Upper lobe of left lung (tissue), 4 donors: ENCODE measurements at regions not wholly inside any gene's neighbourhood (a gene's known extent, or its start where the extent isn't known, plus 50 kb on each side); places are given as distances from the start of the nearest gene placed in this dataset.

Experiments
- EP300 ChIP-seq, 4 donors: sonication (generic); formaldehyde crosslinking; IDR thresholded peaks; one replicate each; pipeline ENCODE4 v1.5.1; 2017; ENCODE audit warnings: antibody characterized with exemption in 4 of 4, control low read depth in 2 of 4
- POLR2A ChIP-seq, 4 donors: fragments of 450-650 bp; IDR thresholded peaks; one replicate each; pipeline ENCODE4 v1.5.1; 2016 to 2017; ENCODE audit warnings: antibody characterized with exemption in 4 of 4, mild to moderate bottlenecking in 2 of 4
- POLR2AphosphoS5 ChIP-seq, 2 donors: sonication (generic); formaldehyde crosslinking; IDR thresholded peaks; one replicate each; pipeline ENCODE4 v1.5.1; 2017; ENCODE audit warnings: antibody characterized with exemption in 2 of 2
- TF ChIP-seq, protein P1 (sequence below), 6 experiments: fragments of 450-650 bp in 4 of 6; fragments of 200-600 bp in 2 of 6; sonication (generic) in 2 of 6; IDR thresholded peaks; one replicate each; pipeline ENCODE4 v1.5.1; 2016 to 2019; ENCODE audit warnings: antibody characterized with exemption in 6 of 6

DNA sequence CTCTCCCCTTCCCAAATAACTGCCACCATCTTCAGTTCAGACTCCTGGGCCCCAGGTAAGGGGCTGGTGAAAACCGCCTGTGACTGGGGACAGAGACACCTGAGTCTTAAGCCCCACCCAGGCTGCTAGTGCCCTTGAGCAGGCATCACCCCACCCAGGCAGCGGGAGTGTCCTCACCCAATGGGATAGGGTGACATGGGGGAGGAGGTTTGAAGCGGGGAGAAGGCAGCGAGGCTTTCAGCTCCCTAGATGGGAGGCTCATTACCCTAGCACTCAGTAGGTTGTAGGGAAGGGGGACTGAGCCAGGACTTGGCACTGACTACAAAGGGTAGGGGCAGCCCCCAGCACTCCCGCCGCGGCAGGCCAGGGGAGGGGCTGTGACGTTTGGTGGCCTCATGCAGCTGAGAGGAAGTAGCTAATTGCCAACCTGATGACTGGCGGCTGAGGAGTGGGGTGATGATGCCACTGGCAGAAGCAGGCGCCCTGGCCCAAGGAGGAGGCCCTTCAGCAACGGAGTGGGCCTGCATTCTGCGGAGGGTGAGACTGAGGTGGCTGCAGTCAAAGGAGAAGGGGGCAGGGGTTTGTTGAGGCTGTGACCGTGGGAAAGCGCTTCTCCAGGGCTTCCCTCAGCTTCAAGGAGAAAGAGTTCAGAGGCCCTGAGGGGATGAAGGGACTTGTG lies 126.9 kb downstream of the MRPL14 start:
- TF ChIP-seq, protein P1, sequence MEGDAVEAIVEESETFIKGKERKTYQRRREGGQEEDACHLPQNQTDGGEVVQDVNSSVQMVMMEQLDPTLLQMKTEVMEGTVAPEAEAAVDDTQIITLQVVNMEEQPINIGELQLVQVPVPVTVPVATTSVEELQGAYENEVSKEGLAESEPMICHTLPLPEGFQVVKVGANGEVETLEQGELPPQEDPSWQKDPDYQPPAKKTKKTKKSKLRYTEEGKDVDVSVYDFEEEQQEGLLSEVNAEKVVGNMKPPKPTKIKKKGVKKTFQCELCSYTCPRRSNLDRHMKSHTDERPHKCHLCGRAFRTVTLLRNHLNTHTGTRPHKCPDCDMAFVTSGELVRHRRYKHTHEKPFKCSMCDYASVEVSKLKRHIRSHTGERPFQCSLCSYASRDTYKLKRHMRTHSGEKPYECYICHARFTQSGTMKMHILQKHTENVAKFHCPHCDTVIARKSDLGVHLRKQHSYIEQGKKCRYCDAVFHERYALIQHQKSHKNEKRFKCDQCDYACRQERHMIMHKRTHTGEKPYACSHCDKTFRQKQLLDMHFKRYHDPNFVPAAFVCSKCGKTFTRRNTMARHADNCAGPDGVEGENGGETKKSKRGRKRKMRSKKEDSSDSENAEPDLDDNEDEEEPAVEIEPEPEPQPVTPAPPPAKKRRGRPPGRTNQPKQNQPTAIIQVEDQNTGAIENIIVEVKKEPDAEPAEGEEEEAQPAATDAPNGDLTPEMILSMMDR (IDR thresholded peaks at IDR 0.05), result no peak
- TF ChIP-seq POLR2A (IDR thresholded peaks at IDR 0.05), result peak in 2 of 4 donors; percentile 30 to 58
- peak in 1 of 2 donors; percentile 79 for TF ChIP-seq POLR2AphosphoS5 (IDR thresholded peaks at IDR 0.05)
- TF ChIP-seq EP300 (IDR thresholded peaks at IDR 0.05), result peak in 1 of 4 donors; percentile 93
